H9 (cell line): ENCODE measurements at regions not wholly inside any gene's neighbourhood (a gene's known extent, or its start where the extent isn't known, plus 50 kb on each side); places are given as distances from the start of the nearest gene placed in this dataset.

Source experiments
- DNase-seq: peaks from one replicate; pipeline ENCODE4 v3.0.0-alpha.2; 2017
- H2AFZ ChIP-seq: one replicate; pipeline ENCODE4 v1.6.1; 2013; ENCODE audit warnings: mild to moderate bottlenecking, low read length, control low read depth, moderate library complexity
- H2AK5ac ChIP-seq: 2 replicates; pipeline ENCODE4 v1.6.1; 2013; ENCODE audit warnings: low read length, control low read depth, mixed read lengths; ENCODE audit not compliant: insufficient read length
- H2BK120ac ChIP-seq: one replicate; pipeline ENCODE4 v1.6.1; 2013; ENCODE audit warnings: low read depth, mild to moderate bottlenecking, low read length, control low read depth, inconsistent platforms; ENCODE audit not compliant: poor library complexity, severe bottlenecking
- H2BK12ac ChIP-seq: 2 replicates; pipeline ENCODE4 v1.6.1; 2013; ENCODE audit warnings: low read length, control low read depth, mixed read lengths, low read depth; ENCODE audit not compliant: insufficient read length
- H2BK15ac ChIP-seq: 2 replicates; pipeline ENCODE4 v1.6.1; 2013; ENCODE audit warnings: low read depth, low read length, control low read depth
- H2BK20ac ChIP-seq: one replicate; pipeline ENCODE4 v1.6.1; 2013; ENCODE audit warnings: low read depth, mild to moderate bottlenecking, low read length, control low read depth, inconsistent platforms; ENCODE audit not compliant: poor library complexity, severe bottlenecking
- H2BK5ac ChIP-seq: 2 replicates; pipeline ENCODE4 v1.6.1; 2013; ENCODE audit warnings: low read length, control low read depth, mixed read lengths; ENCODE audit not compliant: insufficient read length
- H3K14ac ChIP-seq: 2 replicates; pipeline ENCODE4 v1.6.1; 2013; ENCODE audit warnings: low read length, control low read depth; ENCODE audit not compliant: insufficient read depth
- H3K18ac ChIP-seq: 2 replicates; pipeline ENCODE4 v1.6.1; 2013; ENCODE audit warnings: low read depth, mild to moderate bottlenecking, mixed read lengths, low read length, control low read depth; ENCODE audit not compliant: insufficient read length
- H3K23ac ChIP-seq: 2 replicates; pipeline ENCODE4 v1.6.1; 2013; ENCODE audit warnings: low read length, control low read depth, mixed read lengths, low read depth; ENCODE audit not compliant: insufficient read length
- H3K23me2 ChIP-seq: 2 replicates; pipeline ENCODE4 v1.6.1; 2013; ENCODE audit warnings: low read depth, mild to moderate bottlenecking, mixed read lengths, low read length, control low read depth; ENCODE audit not compliant: insufficient read length, poor library complexity, severe bottlenecking
- H3K27ac ChIP-seq: 2 replicates; pipeline ENCODE4 v1.5.1; 2013; ENCODE audit warnings: low read length, control low read depth, mixed read lengths, low read depth; ENCODE audit not compliant: insufficient read length
- H3K27me3 ChIP-seq: 2 replicates; pipeline ENCODE4 v1.6.1; 2013; ENCODE audit warnings: low read length, control low read depth, inconsistent platforms; ENCODE audit not compliant: insufficient read depth
- H3K4ac ChIP-seq: 2 replicates; pipeline ENCODE4 v1.6.1; 2013; ENCODE audit warnings: low read depth, mild to moderate bottlenecking, control low read depth, inconsistent platforms, low read length, moderate library complexity
- H3K4me1 ChIP-seq: 2 replicates; pipeline ENCODE4 v1.6.1; 2013; ENCODE audit warnings: low read length, control low read depth, inconsistent platforms; ENCODE audit not compliant: insufficient read depth
- H3K4me2 ChIP-seq: 2 replicates; pipeline ENCODE4 v1.6.1; 2013; ENCODE audit warnings: low read length, control low read depth, mixed read lengths; ENCODE audit not compliant: insufficient read length, insufficient read depth
- H3K56ac ChIP-seq: 2 replicates; pipeline ENCODE4 v1.6.1; 2013; ENCODE audit warnings: low read depth, mild to moderate bottlenecking, mixed read lengths, low read length, control low read depth; ENCODE audit not compliant: insufficient read length
- H3K79me1 ChIP-seq: 2 replicates; pipeline ENCODE4 v1.6.1; 2013; ENCODE audit warnings: low read depth, mild to moderate bottlenecking, moderate library complexity, low read length, control low read depth, inconsistent platforms; ENCODE audit not compliant: insufficient read depth, poor library complexity, severe bottlenecking
- H3K79me2 ChIP-seq: 2 replicates; pipeline ENCODE4 v1.6.1; 2013; ENCODE audit warnings: low read length, control low read depth, inconsistent platforms; ENCODE audit not compliant: insufficient read depth
- H3K9ac ChIP-seq: 2 replicates; pipeline ENCODE4 v1.6.1; 2013; ENCODE audit warnings: low read length, control low read depth, mixed read lengths; ENCODE audit not compliant: insufficient read length; ENCODE audit errors: extremely low read depth
- H3K9me3 ChIP-seq: one replicate; pipeline ENCODE4 v1.6.1; 2013; ENCODE audit warnings: low read depth, low read length, inconsistent platforms; ENCODE audit not compliant: control insufficient read depth
- H3T11ph ChIP-seq: one replicate; pipeline ENCODE4 v1.6.1; 2013; ENCODE audit warnings: mild to moderate bottlenecking, low read length, control low read depth, inconsistent platforms
- H4K20me1 ChIP-seq: one replicate; pipeline ENCODE4 v1.6.1; 2013; ENCODE audit not compliant: control insufficient read depth, insufficient read length, insufficient read depth
- H4K5ac ChIP-seq: 2 replicates; pipeline ENCODE4 v1.6.1; 2013; ENCODE audit warnings: low read depth, mild to moderate bottlenecking, mixed read lengths, low read length, control low read depth; ENCODE audit not compliant: insufficient read length
- H4K8ac ChIP-seq: replicated peaks from 2 replicates; pipeline ENCODE4 v1.6.1; 2013; ENCODE audit warnings: low read length, control low read depth, mixed read lengths, low read depth; ENCODE audit not compliant: insufficient read length
- H4K91ac ChIP-seq: 2 replicates; pipeline ENCODE4 v1.6.1; 2013; ENCODE audit warnings: low read depth, mild to moderate bottlenecking, moderate library complexity, mixed read lengths, low read length, control low read depth; ENCODE audit not compliant: insufficient read length
- H3K27ac Mint-ChIP-seq, 3 experiments: 2 replicates in 2 of 3; 3 replicates in 1 of 3; pipeline ENCODE4 v1.8.0; 2020 to 2021; ENCODE audit warnings: mixed read lengths in 3 of 3, mild to moderate bottlenecking in 1 of 3, moderate library complexity in 1 of 3
- H3K27me3 Mint-ChIP-seq: 2 replicates; pipeline ENCODE4 v1.8.0; 2021; ENCODE audit warnings: low read depth, mild to moderate bottlenecking, moderate library complexity, mixed read lengths
- H3K36me3 Mint-ChIP-seq, 3 experiments: 2 replicates in 2 of 3; 3 replicates in 1 of 3; pipeline ENCODE4 v1.8.0; 2020 to 2021; ENCODE audit warnings: low read depth in 3 of 3, mixed read lengths in 3 of 3; ENCODE audit not compliant: insufficient read depth in 1 of 3
- H3K4me1 Mint-ChIP-seq, 2 experiments: 2 replicates each; pipeline ENCODE4 v1.8.0; 2020; ENCODE audit warnings: mixed read lengths in 2 of 2
- H3K4me3 Mint-ChIP-seq, 2 experiments: 2 replicates in 1 of 2; 3 replicates in 1 of 2; pipeline ENCODE4 v1.8.0; 2020 to 2021; ENCODE audit warnings: mild to moderate bottlenecking in 2 of 2, mixed read lengths in 2 of 2, moderate library complexity in 1 of 2
- H3K9me3 Mint-ChIP-seq, 2 experiments: 2 replicates in 1 of 2; 3 replicates in 1 of 2; pipeline ENCODE4 v1.8.0; 2020; ENCODE audit warnings: mild to moderate bottlenecking in 2 of 2, mixed read lengths in 2 of 2, moderate library complexity in 1 of 2
- WGBS: extraction: QIAGEN DNeasy Blood & Tissue Kit; methylation state at CpG from one replicate; pipeline ENCODE4 v1.1.7; 2013; ENCODE audit warnings: missing lambda C conversion rate, low lambda C conversion rate, mixed read lengths; ENCODE audit not compliant: insufficient read length; ENCODE audit errors: extremely low coverage; 5-methylcytosine and 5-hydroxymethylcytosine counted together
- TF ChIP-seq, protein P1 (sequence below): fragments of 200-600 bp; sonication (generic); conservative IDR thresholded peaks from 3 replicates; pipeline ENCODE4 v1.8.0; 2021; ENCODE audit warnings: antibody characterized with exemption, mild to moderate bottlenecking

DNA sequence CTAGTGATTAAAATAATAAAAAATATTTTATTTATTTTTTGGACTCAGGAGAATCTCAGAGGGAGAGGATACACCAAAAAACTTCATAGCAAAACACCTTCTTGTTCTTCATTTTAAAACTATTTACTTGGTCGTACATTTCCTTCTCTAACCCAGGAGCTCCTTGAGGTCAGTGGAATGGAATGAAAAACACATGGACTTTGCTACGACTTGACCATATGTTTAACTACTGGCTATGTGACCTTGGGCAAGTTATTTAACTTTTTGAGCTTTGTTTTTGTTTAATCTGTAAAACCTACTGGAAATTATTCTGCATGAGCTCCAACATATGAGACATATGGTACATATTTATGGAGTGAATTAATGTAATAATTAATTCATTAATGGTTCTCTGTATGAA, 1005.5 kb upstream of the CITED2 start:
- peaks cover 12 to 16% of the 10 kb centered on the region in 2 experiments for H3K9me3 Mint-ChIP-seq
- H3K9ac ChIP-seq: no peak overlapping the region
- no peaks in the 10 kb centered on the region for H3K27me3 Mint-ChIP-seq
- H3K23me2 ChIP-seq: no peaks in the 10 kb centered on the region
- H2AFZ ChIP-seq: no peak overlapping the region
- H3K27ac ChIP-seq: no peak overlapping the region
- H4K20me1 ChIP-seq: no peaks in the 10 kb centered on the region
- H3K18ac ChIP-seq: no peak overlapping the region
- no peak overlapping the region for H3K4me3 Mint-ChIP-seq
- H2BK5ac ChIP-seq: no peak overlapping the region
- TF ChIP-seq, protein P1, sequence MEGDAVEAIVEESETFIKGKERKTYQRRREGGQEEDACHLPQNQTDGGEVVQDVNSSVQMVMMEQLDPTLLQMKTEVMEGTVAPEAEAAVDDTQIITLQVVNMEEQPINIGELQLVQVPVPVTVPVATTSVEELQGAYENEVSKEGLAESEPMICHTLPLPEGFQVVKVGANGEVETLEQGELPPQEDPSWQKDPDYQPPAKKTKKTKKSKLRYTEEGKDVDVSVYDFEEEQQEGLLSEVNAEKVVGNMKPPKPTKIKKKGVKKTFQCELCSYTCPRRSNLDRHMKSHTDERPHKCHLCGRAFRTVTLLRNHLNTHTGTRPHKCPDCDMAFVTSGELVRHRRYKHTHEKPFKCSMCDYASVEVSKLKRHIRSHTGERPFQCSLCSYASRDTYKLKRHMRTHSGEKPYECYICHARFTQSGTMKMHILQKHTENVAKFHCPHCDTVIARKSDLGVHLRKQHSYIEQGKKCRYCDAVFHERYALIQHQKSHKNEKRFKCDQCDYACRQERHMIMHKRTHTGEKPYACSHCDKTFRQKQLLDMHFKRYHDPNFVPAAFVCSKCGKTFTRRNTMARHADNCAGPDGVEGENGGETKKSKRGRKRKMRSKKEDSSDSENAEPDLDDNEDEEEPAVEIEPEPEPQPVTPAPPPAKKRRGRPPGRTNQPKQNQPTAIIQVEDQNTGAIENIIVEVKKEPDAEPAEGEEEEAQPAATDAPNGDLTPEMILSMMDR: no peak
- H3K4ac ChIP-seq: no peak overlapping the region
- no peak overlapping the region for H4K5ac ChIP-seq
- H3K79me2 ChIP-seq: no peaks in the 10 kb centered on the region
- no peak overlapping the region for H3K23ac ChIP-seq
- H3K4me1 ChIP-seq: no peaks in the 10 kb centered on the region
- H2BK20ac ChIP-seq: no peak overlapping the region
- H3K27ac Mint-ChIP-seq: no peak overlapping the region
- H3K9me3 ChIP-seq: peaks cover 10% of the 10 kb centered on the region
- H3K56ac ChIP-seq: no peak overlapping the region
- DNase-seq: no peak
- no peak overlapping the region for H4K91ac ChIP-seq
- H3T11ph ChIP-seq: no peak overlapping the region
- no peak overlapping the region for H2AK5ac ChIP-seq
- no peak overlapping the region for H2BK120ac ChIP-seq
- H3K14ac ChIP-seq: no peak overlapping the region
- no peaks in the 10 kb centered on the region for H3K4me1 Mint-ChIP-seq
- no peak overlapping the region for H2BK12ac ChIP-seq
- no peaks in the 10 kb centered on the region for H3K27me3 ChIP-seq
- no peak overlapping the region for H3K4me2 ChIP-seq
- H4K8ac ChIP-seq: no peak overlapping the region
- H3K36me3 Mint-ChIP-seq: peaks cover 7 to 11% (median 10%) of the 10 kb centered on the region in 3 experiments
- no peaks in the 10 kb centered on the region for H3K79me1 ChIP-seq
- no peak overlapping the region for H2BK15ac ChIP-seq
- no CpG with 5 or more reads among the region's 2 CpGs for WGBS
